Osteoblast (primary cell): ENCODE measurements at regions not wholly inside any gene's neighbourhood (a gene's known extent, or its start where the extent isn't known, plus 50 kb on each side); places are given as distances from the start of the nearest gene placed in this dataset.

Experiments
- DNase-seq: peaks from one replicate; pipeline ENCODE4 v3.0.0; 2011; ENCODE audit warnings: low spot score, mixed read lengths; ENCODE audit not compliant: insufficient read length; ENCODE audit errors: missing footprints
- H2AFZ ChIP-seq: 2 replicates; pipeline ENCODE4 v1.6.0; 2011; ENCODE audit warnings: mild to moderate bottlenecking, low read length
- H3K27ac ChIP-seq: 2 replicates; pipeline ENCODE4 v1.5.1; 2011; ENCODE audit warnings: mild to moderate bottlenecking, low read depth, low read length, moderate library complexity
- H3K27me3 ChIP-seq: 2 replicates; pipeline ENCODE4 v1.6.0; 2012; ENCODE audit warnings: mild to moderate bottlenecking, control low read depth, inconsistent platforms, low read length, moderate library complexity; ENCODE audit not compliant: insufficient read depth
- H3K36me3 ChIP-seq: 2 replicates; pipeline ENCODE4 v1.5.1; 2011; ENCODE audit warnings: mild to moderate bottlenecking, low read length, control low read depth, moderate library complexity; ENCODE audit not compliant: insufficient read depth
- H3K4me1 ChIP-seq: 2 replicates; pipeline ENCODE4 v1.5.1; 2011; ENCODE audit warnings: mild to moderate bottlenecking, low read length, control low read depth, moderate library complexity; ENCODE audit not compliant: insufficient read depth
- H3K4me2 ChIP-seq: 2 replicates; pipeline ENCODE4 v1.6.0; 2011; ENCODE audit warnings: mild to moderate bottlenecking, low read length; ENCODE audit not compliant: insufficient read depth
- H3K4me3 ChIP-seq: fragments of 200-600 bp; sonication (generic); 3 replicates; pipeline ENCODE4 v1.5.1; 2012; ENCODE audit warnings: mild to moderate bottlenecking, low read length, inconsistent platforms; ENCODE audit not compliant: insufficient read depth
- H3K79me2 ChIP-seq: 2 replicates; pipeline ENCODE4 v1.6.0; 2012; ENCODE audit warnings: mild to moderate bottlenecking, low read length, control low read depth, inconsistent platforms; ENCODE audit not compliant: insufficient read depth
- H3K9me3 ChIP-seq: 2 replicates; pipeline ENCODE4 v1.5.1; 2011; ENCODE audit warnings: low read depth, low read length, control low read depth
- H4K20me1 ChIP-seq: 2 replicates; pipeline ENCODE4 v1.6.0; 2012; ENCODE audit warnings: mild to moderate bottlenecking, low read length, control low read depth; ENCODE audit not compliant: insufficient read depth
- CTCF ChIP-seq: IDR thresholded peaks from 2 replicates; pipeline ENCODE4 v1.5.1; 2011; ENCODE audit warnings: mild to moderate bottlenecking, low read depth, low read length, moderate library complexity; ENCODE audit errors: extremely low read depth

DNA sequence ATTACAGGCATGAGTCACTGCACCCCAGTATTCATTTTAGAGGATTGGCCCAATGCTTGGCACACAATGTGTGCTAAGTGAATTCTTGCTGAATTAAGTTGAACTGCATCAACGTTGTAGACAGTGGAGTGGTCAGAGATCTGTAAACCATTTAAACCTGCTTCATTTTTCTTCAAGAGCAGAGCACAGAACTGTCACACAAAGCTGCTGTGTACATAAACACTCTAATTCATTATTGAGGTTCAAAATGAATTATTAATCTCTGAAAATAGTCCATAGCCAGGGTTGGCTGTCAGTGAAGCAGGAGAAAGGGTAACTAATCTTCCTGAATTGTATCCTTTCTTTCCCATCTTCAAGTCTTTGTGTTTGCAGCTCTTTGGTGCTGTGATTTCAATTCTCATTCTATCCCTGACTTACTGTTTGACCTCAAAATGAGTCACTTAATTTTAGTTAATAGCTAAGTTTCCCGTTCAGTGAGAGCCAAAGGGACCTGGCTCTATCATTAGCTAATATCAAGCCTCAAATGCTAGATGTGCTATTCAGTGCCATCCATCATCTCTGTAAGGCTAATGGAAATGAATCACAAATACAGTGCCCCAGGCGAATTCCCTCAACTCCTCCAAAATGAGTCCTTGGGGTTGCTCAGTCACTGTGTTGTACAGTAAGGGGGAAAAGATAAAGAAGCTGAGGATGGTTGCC lies 77.0 kb upstream of the TSC22D1 start:
- Histone ChIP-seq H3K36me3 (no peaks in the 10 kb centered on the region), H3K4me3 (no peak overlapping the region), H3K9me3 (no peaks in the 10 kb centered on the region), H3K79me2 (no peaks in the 10 kb centered on the region), H2AFZ (no peak overlapping the region), H3K4me2 (no peak overlapping the region), H4K20me1 (no peaks in the 10 kb centered on the region), H3K4me1 (peaks cover 9% of the 10 kb centered on the region), H3K27ac (no peak overlapping the region), H3K27me3 (no peaks in the 10 kb centered on the region)
- TF ChIP-seq CTCF = no peak
- DNase-seq = no peak

DNA sequence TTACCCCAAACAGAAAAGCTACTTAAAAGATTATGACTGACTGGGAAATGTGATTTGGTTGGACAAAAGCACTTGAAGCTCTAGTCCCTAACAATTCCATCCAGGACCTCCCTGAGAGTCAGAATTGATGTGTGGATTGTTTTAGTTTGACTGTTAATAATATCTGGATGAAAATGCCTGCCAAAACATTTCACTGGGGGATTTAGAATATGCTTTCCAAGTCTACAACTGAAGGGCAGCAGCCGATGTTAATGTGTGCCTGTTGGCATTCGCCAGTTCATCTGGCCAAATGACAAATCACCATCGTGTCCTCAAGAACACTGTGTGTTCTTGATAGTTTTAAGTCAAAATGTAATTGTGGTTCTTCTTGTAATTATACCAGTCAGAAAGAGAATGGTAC lies 76.0 kb upstream of the TSC22D1 start:
- Histone ChIP-seq H2AFZ (no peak overlapping the region), H3K4me1 (peaks cover 9% of the 10 kb centered on the region), H3K4me2 (no peak overlapping the region), H3K4me3 (no peak overlapping the region), H3K27ac (no peak overlapping the region), H3K79me2 (no peaks in the 10 kb centered on the region), H3K9me3 (no peaks in the 10 kb centered on the region), H3K36me3 (no peaks in the 10 kb centered on the region), H3K27me3 (no peaks in the 10 kb centered on the region), H4K20me1 (no peaks in the 10 kb centered on the region)
- no peak for DNase-seq
- TF ChIP-seq CTCF = no peak

- DNase-seq = no peak
- Histone ChIP-seq H3K79me2 (no peaks in the 10 kb centered on the region), H3K4me1 (peaks cover 9% of the 10 kb centered on the region), H3K4me2 (no peak overlapping the region), H3K36me3 (no peaks in the 10 kb centered on the region), H4K20me1 (no peaks in the 10 kb centered on the region), H3K27me3 (no peaks in the 10 kb centered on the region), H3K27ac (no peak overlapping the region), H3K4me3 (no peak overlapping the region), H2AFZ (no peak overlapping the region), H3K9me3 (no peaks in the 10 kb centered on the region)
- no peak for TF ChIP-seq CTCF
Measured at GRCh38 chr13:44651724-44652123, 75.6 kb upstream of the TSC22D1 start.

DNA sequence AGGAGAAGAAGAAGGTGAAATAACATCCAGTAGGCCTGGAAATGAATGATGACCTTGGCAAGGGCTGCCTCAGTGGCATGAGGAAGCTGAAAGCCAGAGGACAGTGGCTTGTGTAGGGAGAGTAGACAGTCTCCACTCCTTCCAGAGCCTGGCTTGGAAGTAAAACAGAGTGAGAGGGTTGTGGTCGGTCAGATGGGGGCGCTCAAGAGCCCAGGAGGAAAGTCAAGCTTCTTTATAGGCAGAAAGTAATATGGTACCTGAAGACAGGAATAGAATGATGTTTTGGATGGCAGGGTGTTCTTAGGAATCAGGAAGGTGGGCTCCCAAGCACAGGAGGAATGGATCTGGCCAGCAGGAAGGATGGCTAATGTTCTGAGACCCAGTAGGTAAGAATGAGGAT lies 75.1 kb upstream of the TSC22D1 start:
- Histone ChIP-seq H3K4me2 (no peak overlapping the region), H3K27ac (no peak overlapping the region), H3K4me1 (peaks cover 9% of the 10 kb centered on the region), H3K4me3 (no peak overlapping the region), H3K79me2 (no peaks in the 10 kb centered on the region), H2AFZ (no peak overlapping the region), H3K27me3 (no peaks in the 10 kb centered on the region), H4K20me1 (no peaks in the 10 kb centered on the region), H3K9me3 (no peaks in the 10 kb centered on the region), H3K36me3 (no peaks in the 10 kb centered on the region)
- TF ChIP-seq CTCF = no peak
- no peak for DNase-seq
